ENCODE measurements at regions not wholly inside any gene's neighbourhood (a gene's known extent, or its start where the extent isn't known, plus 50 kb on each side); places are given as distances from the start of the nearest gene placed in this dataset.

DNA sequence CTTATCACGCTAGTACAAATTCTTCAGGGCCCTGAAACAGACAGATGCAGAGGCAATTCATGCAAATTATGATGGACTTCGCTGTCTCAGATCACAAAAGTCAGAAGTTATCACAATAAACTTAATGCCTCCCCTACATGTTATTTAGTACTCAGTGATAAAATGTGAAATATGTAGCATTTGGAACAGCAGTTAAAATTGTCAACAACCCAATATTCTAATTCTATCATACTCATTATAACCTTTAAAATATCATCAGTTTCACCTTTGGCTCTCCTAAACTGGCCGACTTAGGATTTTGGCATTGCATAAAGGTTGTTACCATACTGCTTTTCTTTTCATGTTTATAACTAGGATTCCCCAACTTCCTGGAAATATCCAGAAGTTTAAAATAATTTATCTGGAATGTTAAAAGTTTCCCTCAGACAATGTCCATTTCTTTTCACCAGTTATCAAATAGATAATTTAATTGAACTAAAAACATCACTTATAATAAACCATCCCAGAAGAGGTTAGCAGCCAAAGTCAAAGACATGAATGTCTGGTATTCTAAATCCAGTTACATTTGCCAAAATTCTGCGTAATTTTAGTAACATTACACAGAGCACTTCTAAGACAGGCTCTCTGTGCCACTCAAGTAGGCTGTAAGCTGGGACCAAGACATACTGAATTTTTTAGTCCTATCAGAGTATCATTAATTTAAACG is 239.8 kb downstream of the RBM43 start:
- TF ChIP-seq, protein P1, sequence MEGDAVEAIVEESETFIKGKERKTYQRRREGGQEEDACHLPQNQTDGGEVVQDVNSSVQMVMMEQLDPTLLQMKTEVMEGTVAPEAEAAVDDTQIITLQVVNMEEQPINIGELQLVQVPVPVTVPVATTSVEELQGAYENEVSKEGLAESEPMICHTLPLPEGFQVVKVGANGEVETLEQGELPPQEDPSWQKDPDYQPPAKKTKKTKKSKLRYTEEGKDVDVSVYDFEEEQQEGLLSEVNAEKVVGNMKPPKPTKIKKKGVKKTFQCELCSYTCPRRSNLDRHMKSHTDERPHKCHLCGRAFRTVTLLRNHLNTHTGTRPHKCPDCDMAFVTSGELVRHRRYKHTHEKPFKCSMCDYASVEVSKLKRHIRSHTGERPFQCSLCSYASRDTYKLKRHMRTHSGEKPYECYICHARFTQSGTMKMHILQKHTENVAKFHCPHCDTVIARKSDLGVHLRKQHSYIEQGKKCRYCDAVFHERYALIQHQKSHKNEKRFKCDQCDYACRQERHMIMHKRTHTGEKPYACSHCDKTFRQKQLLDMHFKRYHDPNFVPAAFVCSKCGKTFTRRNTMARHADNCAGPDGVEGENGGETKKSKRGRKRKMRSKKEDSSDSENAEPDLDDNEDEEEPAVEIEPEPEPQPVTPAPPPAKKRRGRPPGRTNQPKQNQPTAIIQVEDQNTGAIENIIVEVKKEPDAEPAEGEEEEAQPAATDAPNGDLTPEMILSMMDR (IDR thresholded peaks at IDR 0.05; ENCODE audit: low read length): no peak
- no peak for TF ChIP-seq EZH2 (IDR thresholded peaks at IDR 0.05; ENCODE audit: borderline replicate concordance, low read length)
